Gastrocnemius medialis (tissue), 4 donors: ENCODE measurements at regions not wholly inside any gene's neighbourhood (a gene's known extent, or its start where the extent isn't known, plus 50 kb on each side); places are given as distances from the start of the nearest gene placed in this dataset.

Experiments
- ATAC-seq, 2 donors: fragments of 150-250 bp; one replicate each; pipeline ENCODE4 v1.9.1; 2016
- DNase-seq, 2 donors: peaks; one replicate each; pipeline ENCODE4 v3.0.0-alpha.2; 2019
- H3K27ac ChIP-seq, 4 donors: fragments of 200-600 bp; sonication (generic); 1 replicate in 1 of 4; 2 replicates in 3 of 4; pipeline ENCODE4 v1.5.1; 2016 to 2018; ENCODE audit warnings: mild to moderate bottlenecking in 2 of 4, moderate library complexity in 1 of 4
- H3K27me3 ChIP-seq, 3 donors: fragments of 200-600 bp; sonication (generic) in 2 of 3; 1 replicate in 1 of 3; 2 replicates in 2 of 3; pipeline versions ENCODE4 v1.5.1 to v1.6.0; 2016 to 2019; ENCODE audit warnings: mild to moderate bottlenecking in 1 of 3, moderate library complexity in 1 of 3
- H3K36me3 ChIP-seq, 2 donors: fragments of 200-600 bp; sonication (generic) in 1 of 2; one replicate each; pipeline ENCODE4 v1.5.1; 2017 to 2018
- H3K4me1 ChIP-seq, 2 donors: fragments of 200-600 bp; sonication (generic) in 1 of 2; one replicate each; pipeline ENCODE4 v1.5.1; 2016 to 2017; ENCODE audit warnings: mild to moderate bottlenecking in 2 of 2
- H3K4me3 ChIP-seq, 4 donors: fragments of 200-600 bp; sonication (generic) in 3 of 4; 1 replicate in 1 of 4; 2 replicates in 3 of 4; pipeline ENCODE4 v1.5.1; 2016 to 2019; ENCODE audit warnings: mild to moderate bottlenecking in 2 of 4
- H3K9me3 ChIP-seq, 3 donors: fragments of 200-600 bp; sonication (generic) in 2 of 3; 1 replicate in 1 of 3; 2 replicates in 2 of 3; pipeline ENCODE4 v1.5.1; 2016 to 2019
- POLR2A ChIP-seq, 2 donors: fragments of 450-650 bp; IDR thresholded peaks; one replicate each; pipeline ENCODE4 v1.6.1; 2017; ENCODE audit warnings: antibody characterized with exemption in 2 of 2, mild to moderate bottlenecking in 2 of 2, moderate library complexity in 2 of 2
- in situ Hi-C, 4 donors: fragments of 200-750 bp; cut with MboI; loops; one replicate each; pipeline versions ENCODE4 v1.15.0 to v1.8.0; 2017; ENCODE audit warnings: low sequenced_read_pairs in 4 of 4
- intact Hi-C: fragments of 100-400 bp; cut with DNase I; formaldehyde crosslinking; loops from one replicate; pipeline ENCODE4 v1.15.1; 2023; ENCODE audit warnings: low total_unique reads
- TF ChIP-seq, protein P1 (sequence below), 5 experiments: fragments of 450-650 bp in 3 of 5; fragments of 200-600 bp in 2 of 5; sonication (generic) in 2 of 5; IDR thresholded peaks in 4 of 5; conservative IDR thresholded peaks in 1 of 5; 1 replicate in 4 of 5; 2 replicates in 1 of 5; pipeline ENCODE4 v1.5.1; 2016 to 2019; ENCODE audit warnings: antibody characterized with exemption in 5 of 5, mild to moderate bottlenecking in 3 of 5, moderate library complexity in 3 of 5

DNA sequence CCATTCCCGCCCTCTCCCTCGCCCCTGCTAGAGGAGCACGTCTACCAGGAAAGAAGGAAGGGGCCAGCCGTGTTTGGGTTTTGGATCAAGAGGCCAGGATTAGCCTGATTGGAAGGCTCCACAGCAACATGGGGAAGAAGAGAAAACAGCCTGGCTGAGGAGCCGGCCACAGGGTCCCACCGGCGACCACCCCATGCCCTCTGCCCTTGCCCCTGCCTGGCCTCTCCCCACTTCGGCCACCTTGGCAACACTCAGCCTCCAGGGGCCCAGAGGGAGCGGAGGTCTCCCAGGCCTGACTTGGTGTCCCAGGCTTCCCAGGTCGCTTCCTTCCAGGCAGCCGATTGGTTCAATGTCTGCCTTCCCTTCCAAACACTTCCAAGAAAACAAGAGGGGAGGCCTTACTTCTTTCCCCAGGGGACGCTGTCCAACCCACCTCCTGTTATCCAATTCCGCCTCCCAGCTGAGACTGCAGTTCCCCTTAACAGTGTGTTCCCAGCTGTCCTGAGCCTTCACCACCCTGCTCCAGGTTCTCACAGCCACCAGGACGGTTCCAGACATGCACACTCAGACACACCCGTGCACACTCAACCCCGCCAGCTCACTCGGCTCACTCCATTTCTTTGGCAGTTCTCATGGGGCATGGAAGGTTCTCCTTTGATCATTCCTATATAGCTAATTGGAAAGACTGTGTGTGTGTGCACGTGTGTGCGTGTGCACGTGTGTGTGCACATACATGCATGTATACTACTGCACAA, 65.4 kb downstream of the RBFOX3 start:
- ATAC-seq (no peak), DNase-seq (no peak)
- Histone ChIP-seq H3K9me3 (no peaks in the 10 kb centered on the region), H3K27me3 (peaks cover 0 to 15% (median 13%) of the 10 kb centered on the region in 3 donors), H3K36me3 (no peaks in the 10 kb centered on the region), H3K27ac (no peak overlapping the region), H3K4me3 (no peak overlapping the region), H3K4me1 (no peaks in the 10 kb centered on the region)
- intact Hi-C loops (no loop called here), in situ Hi-C loops (no loop called here)
- no peak for TF ChIP-seq POLR2A (IDR thresholded peaks at IDR 0.05)
- TF ChIP-seq, protein P1, sequence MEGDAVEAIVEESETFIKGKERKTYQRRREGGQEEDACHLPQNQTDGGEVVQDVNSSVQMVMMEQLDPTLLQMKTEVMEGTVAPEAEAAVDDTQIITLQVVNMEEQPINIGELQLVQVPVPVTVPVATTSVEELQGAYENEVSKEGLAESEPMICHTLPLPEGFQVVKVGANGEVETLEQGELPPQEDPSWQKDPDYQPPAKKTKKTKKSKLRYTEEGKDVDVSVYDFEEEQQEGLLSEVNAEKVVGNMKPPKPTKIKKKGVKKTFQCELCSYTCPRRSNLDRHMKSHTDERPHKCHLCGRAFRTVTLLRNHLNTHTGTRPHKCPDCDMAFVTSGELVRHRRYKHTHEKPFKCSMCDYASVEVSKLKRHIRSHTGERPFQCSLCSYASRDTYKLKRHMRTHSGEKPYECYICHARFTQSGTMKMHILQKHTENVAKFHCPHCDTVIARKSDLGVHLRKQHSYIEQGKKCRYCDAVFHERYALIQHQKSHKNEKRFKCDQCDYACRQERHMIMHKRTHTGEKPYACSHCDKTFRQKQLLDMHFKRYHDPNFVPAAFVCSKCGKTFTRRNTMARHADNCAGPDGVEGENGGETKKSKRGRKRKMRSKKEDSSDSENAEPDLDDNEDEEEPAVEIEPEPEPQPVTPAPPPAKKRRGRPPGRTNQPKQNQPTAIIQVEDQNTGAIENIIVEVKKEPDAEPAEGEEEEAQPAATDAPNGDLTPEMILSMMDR (IDR thresholded peaks at IDR 0.05 in 4 of 5, conservative IDR thresholded peaks at IDR 0.05 in 1 of 5): no peak

DNA sequence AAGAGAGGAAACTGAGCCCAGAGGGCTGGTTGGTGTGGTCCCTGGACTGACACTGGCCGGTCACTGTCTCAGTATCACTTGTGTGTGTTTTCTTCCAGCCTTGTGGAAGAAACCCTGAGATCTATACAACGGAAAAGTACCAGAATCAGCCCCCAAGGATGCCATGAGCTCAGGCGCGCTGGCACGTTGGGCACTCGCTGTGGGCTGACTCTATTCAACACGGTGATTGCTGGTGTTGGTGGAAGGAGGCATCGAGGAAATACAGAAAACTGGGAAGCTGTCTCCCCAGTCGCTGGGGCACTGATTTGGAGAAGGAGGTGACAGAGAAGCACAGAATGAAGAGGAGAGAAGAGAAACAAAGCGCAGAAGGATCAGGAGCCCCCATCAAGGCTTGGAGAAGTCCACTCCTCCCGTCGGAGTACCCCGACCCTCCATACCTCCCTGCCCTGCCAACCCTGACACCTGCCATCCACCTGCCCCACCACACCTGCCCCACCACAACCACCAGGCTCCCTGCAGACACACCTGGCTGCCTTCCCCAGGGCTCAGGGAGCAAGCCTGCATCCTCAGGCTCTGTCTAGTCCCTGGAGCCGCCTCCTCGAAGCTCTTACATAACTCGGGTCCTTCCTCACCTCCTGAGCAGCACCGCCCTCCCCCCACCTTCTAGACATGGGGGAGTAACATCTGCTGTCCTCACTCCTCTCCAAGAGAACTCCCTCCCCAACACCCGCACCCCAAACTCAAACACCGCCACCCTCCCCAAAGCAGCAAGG, 66.5 kb downstream of the RBFOX3 start:
- TF ChIP-seq POLR2A (IDR thresholded peaks at IDR 0.05): no peak
- TF ChIP-seq, protein P1 (IDR thresholded peaks at IDR 0.05 in 4 of 5, conservative IDR thresholded peaks at IDR 0.05 in 1 of 5): no peak
- Histone ChIP-seq H3K27me3 (peaks cover 0 to 15% (median 13%) of the 10 kb centered on the region in 3 donors), H3K4me1 (no peaks in the 10 kb centered on the region), H3K4me3 (no peak overlapping the region), H3K9me3 (no peaks in the 10 kb centered on the region), H3K27ac (no peak overlapping the region), H3K36me3 (no peaks in the 10 kb centered on the region)
- in situ Hi-C loops: no loop called here
- DNase-seq: no peak
- intact Hi-C loops: no loop called here
- ATAC-seq: no peak

GRCh38 chr17:79543531-79543930, 67.3 kb downstream of the RBFOX3 start:
- H3K27me3 ChIP-seq: peaks cover 2 to 15% (median 15%) of the 10 kb centered on the region in 3 donors
- no peak overlapping the region for H3K27ac ChIP-seq
- no peak for ATAC-seq
- no peaks in the 10 kb centered on the region for H3K36me3 ChIP-seq
- H3K4me1 ChIP-seq: no peaks in the 10 kb centered on the region
- no peaks in the 10 kb centered on the region for H3K9me3 ChIP-seq
- no peak for DNase-seq
- intact Hi-C loops: no loop called here
- in situ Hi-C loops: no loop called here
- TF ChIP-seq POLR2A (IDR thresholded peaks at IDR 0.05): no peak
- TF ChIP-seq, protein P1 (IDR thresholded peaks at IDR 0.05 in 4 of 5, conservative IDR thresholded peaks at IDR 0.05 in 1 of 5): no peak
- no peak overlapping the region for H3K4me3 ChIP-seq

DNA sequence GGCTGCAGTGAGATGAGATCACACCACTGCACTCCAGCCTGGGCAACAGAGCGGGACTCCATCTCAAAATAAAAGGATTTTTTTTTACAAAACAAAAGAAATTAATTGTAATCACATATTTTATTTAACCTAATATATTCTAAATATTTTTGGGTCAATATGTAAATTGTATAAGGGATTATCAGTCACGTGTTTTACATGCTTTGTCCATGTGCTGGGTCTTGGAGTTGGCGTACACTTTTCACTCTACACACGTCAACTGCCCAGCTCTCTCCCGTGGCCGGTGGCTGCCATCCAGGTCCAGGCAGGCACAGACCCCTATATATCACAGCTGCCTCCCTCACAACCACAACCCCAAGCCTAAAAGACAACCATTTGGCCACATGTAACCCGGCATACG, 68.1 kb downstream of the RBFOX3 start:
- TF ChIP-seq POLR2A (IDR thresholded peaks at IDR 0.05): no peak
- TF ChIP-seq, protein P1 (IDR thresholded peaks at IDR 0.05 in 4 of 5, conservative IDR thresholded peaks at IDR 0.05 in 1 of 5): no peak
- no peaks in the 10 kb centered on the region for H3K9me3 ChIP-seq
- no peaks in the 10 kb centered on the region for H3K4me1 ChIP-seq
- in situ Hi-C loops: no loop called here
- peaks cover 6 to 15% (median 12%) of the 10 kb centered on the region in 3 donors for H3K27me3 ChIP-seq
- ATAC-seq: no peak
- intact Hi-C loops: no loop called here
- DNase-seq: no peak
- no peak overlapping the region for H3K4me3 ChIP-seq
- H3K27ac ChIP-seq: no peak overlapping the region
- no peaks in the 10 kb centered on the region for H3K36me3 ChIP-seq
